Osteoblast (primary cell): ENCODE measurements at regions not wholly inside any gene's neighbourhood (a gene's known extent, or its start where the extent isn't known, plus 50 kb on each side); places are given as distances from the start of the nearest gene placed in this dataset.

Source experiments
- DNase-seq: peaks from one replicate; pipeline ENCODE4 v3.0.0; 2011; ENCODE audit warnings: low spot score, mixed read lengths; ENCODE audit not compliant: insufficient read length; ENCODE audit errors: missing footprints
- H2AFZ ChIP-seq: 2 replicates; pipeline ENCODE4 v1.6.0; 2011; ENCODE audit warnings: mild to moderate bottlenecking, low read length
- H3K27ac ChIP-seq: 2 replicates; pipeline ENCODE4 v1.5.1; 2011; ENCODE audit warnings: mild to moderate bottlenecking, low read depth, low read length, moderate library complexity
- H3K27me3 ChIP-seq: 2 replicates; pipeline ENCODE4 v1.6.0; 2012; ENCODE audit warnings: mild to moderate bottlenecking, control low read depth, inconsistent platforms, low read length, moderate library complexity; ENCODE audit not compliant: insufficient read depth
- H3K36me3 ChIP-seq: 2 replicates; pipeline ENCODE4 v1.5.1; 2011; ENCODE audit warnings: mild to moderate bottlenecking, low read length, control low read depth, moderate library complexity; ENCODE audit not compliant: insufficient read depth
- H3K4me1 ChIP-seq: 2 replicates; pipeline ENCODE4 v1.5.1; 2011; ENCODE audit warnings: mild to moderate bottlenecking, low read length, control low read depth, moderate library complexity; ENCODE audit not compliant: insufficient read depth
- H3K4me2 ChIP-seq: 2 replicates; pipeline ENCODE4 v1.6.0; 2011; ENCODE audit warnings: mild to moderate bottlenecking, low read length; ENCODE audit not compliant: insufficient read depth
- H3K4me3 ChIP-seq: fragments of 200-600 bp; sonication (generic); 3 replicates; pipeline ENCODE4 v1.5.1; 2012; ENCODE audit warnings: mild to moderate bottlenecking, low read length, inconsistent platforms; ENCODE audit not compliant: insufficient read depth
- H3K79me2 ChIP-seq: 2 replicates; pipeline ENCODE4 v1.6.0; 2012; ENCODE audit warnings: mild to moderate bottlenecking, low read length, control low read depth, inconsistent platforms; ENCODE audit not compliant: insufficient read depth
- H3K9me3 ChIP-seq: 2 replicates; pipeline ENCODE4 v1.5.1; 2011; ENCODE audit warnings: low read depth, low read length, control low read depth
- H4K20me1 ChIP-seq: 2 replicates; pipeline ENCODE4 v1.6.0; 2012; ENCODE audit warnings: mild to moderate bottlenecking, low read length, control low read depth; ENCODE audit not compliant: insufficient read depth
- CTCF ChIP-seq: IDR thresholded peaks from 2 replicates; pipeline ENCODE4 v1.5.1; 2011; ENCODE audit warnings: mild to moderate bottlenecking, low read depth, low read length, moderate library complexity; ENCODE audit errors: extremely low read depth

GRCh38 chr22:25359601-25360261 is 140.3 kb downstream of the CRYBB2 start:
- no peak for TF ChIP-seq CTCF
- Histone ChIP-seq H4K20me1 (peaks cover 16% of the 10 kb centered on the region), H3K4me1 (no peaks in the 10 kb centered on the region), H3K36me3 (peaks cover 3% of the 10 kb centered on the region), H3K27me3 (no peaks in the 10 kb centered on the region), H3K4me2 (no peak overlapping the region), H3K9me3 (no peaks in the 10 kb centered on the region), H2AFZ (no peak overlapping the region), H3K79me2 (peaks cover 2% of the 10 kb centered on the region), H3K4me3 (no peak overlapping the region), H3K27ac (no peak overlapping the region)
- peak; percentile 38 for DNase-seq

DNA sequence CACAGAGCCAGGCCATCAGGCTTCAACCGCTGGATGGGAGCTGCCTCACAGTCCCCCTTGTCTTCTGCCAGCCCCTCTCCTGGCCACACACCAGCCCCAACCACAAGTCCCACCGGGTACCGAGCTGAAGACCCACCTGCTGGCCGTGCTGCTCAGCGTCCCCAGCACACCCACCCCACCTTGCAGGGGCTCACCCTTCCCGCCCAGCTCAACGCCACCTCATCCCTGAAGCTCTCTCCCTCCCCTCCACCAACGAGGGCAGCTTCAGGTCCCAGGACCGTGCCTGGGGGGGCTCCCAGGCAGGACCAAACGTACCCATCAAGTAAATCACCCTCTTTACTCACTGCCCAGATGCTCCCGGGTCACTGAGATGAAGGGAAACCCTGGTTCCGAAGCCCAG is 141.0 kb downstream of the CRYBB2 start:
- Histone ChIP-seq H3K9me3 (no peaks in the 10 kb centered on the region), H3K4me2 (no peak overlapping the region), H3K36me3 (peaks cover 3% of the 10 kb centered on the region), H4K20me1 (peaks cover 22% of the 10 kb centered on the region), H3K27me3 (no peaks in the 10 kb centered on the region), H2AFZ (no peak overlapping the region), H3K79me2 (peaks cover 2% of the 10 kb centered on the region), H3K4me1 (no peaks in the 10 kb centered on the region), H3K4me3 (no peak overlapping the region), H3K27ac (no peak overlapping the region)
- no peak for TF ChIP-seq CTCF
- DNase-seq = peak; percentile 58

- peaks cover 24% of the 10 kb centered on the region for H4K20me1 ChIP-seq
Observed at GRCh38 chr22:25360891-25361645, 141.6 kb downstream of the CRYBB2 start.

More at GRCh38 chr22:25360891-25361645, 141.6 kb downstream of the CRYBB2 start:
- DNase-seq = peak; percentile 43
- Histone ChIP-seq H3K27me3 (no peaks in the 10 kb centered on the region), H3K4me1 (no peaks in the 10 kb centered on the region), H3K4me2 (no peak overlapping the region), H3K36me3 (peaks cover 3% of the 10 kb centered on the region), H3K9me3 (no peaks in the 10 kb centered on the region), H3K4me3 (no peak overlapping the region), H3K27ac (no peak overlapping the region), H2AFZ (no peak overlapping the region), H3K79me2 (peaks cover 2% of the 10 kb centered on the region)
- no peak for TF ChIP-seq CTCF
